ENCODE measurements at regions not wholly inside any gene's neighbourhood (a gene's known extent, or its start where the extent isn't known, plus 50 kb on each side); places are given as distances from the start of the nearest gene placed in this dataset.
"Not testable (repeated sequence)": the region's sequence is repeated elsewhere in the genome, so short reads cannot be mapped to it uniquely, and the experiment has no call there.

DNA sequence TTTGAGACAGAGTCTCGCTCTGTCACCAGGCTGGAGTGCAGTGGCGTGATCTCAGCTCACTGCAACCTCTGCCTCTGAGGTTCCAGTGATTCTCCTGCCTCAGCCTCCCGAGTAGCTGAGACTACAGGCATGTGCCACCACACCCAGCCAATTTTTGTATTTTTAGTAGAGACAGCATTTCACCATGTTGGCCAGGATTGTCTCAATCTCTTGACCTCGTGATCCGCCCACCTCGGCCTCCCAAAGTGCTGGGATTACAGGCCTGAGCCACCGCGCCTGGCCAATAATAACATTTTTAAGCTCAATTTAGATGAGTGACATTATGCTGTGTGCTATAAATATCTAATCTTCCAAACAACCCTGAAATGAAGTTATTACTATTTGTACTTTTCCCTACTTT lies 338.8 kb upstream of the VRK2 start:
- not testable (repeated sequence) for DNase-seq (ENCODE audit: low spot score)

DNA sequence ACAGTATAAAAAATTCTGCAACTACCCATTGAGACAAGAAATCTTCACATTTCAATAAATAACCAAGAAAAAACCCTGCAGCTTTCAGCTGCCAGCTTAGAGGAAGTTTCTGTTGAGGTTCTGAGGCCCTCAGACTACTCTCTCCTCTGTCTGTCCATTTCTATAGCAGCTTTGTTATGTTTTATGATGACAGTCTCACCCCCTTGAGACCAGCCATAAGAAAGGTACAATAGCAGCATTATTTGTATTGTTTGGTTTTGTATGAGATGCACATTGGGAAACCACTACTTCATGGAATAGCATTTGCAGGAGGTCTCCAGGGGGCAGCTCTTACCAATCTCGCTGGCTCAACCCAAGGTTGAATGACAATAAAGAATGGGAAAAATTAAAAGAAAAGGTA lies 334.6 kb upstream of the VRK2 start:
- DNase-seq (ENCODE audit: low spot score), result no peak

DNA sequence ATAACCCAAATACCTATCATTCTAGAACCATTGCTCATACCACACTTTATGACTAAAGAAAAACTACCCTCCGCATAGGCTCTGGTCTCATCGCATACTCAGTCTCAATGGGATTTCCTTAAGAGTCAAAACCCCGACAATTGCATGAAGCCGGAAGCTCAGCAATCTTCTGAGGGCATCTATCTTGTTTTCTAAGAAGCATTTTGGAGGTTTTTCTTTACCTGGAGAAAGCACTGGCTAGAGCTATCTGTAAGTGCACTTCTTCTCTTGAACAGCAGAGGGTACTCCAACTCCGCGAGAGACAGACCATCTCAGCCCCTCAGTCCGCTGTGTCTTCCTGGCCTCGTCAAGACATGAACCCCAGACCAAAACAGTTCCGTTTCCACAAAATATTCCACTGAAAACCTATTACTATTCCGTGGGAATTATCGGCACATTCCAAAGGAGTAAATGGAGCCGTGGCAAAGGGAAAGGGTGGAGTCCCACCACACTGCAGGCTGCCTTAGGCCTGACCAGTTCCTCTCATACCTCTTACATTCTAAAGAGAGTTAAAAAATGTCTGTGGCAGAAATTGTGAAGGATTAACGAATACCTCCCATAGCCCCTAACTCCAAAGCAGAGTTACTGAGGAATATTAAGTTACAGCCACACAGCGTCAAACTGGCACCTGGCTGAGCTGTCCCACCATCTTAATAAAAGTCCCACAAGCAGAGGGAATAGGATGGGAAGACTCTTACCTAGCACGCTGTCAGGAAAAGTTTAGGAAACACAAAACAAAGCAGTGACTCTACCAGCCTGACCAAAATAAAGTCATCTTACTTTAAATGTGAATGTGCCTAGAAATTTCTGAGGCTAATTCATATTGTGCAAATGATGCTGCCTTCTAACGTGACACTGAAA lies 325.6 kb upstream of the VRK2 start:
- DNase-seq (ENCODE audit: low spot score), result peak; percentile 64

DNA sequence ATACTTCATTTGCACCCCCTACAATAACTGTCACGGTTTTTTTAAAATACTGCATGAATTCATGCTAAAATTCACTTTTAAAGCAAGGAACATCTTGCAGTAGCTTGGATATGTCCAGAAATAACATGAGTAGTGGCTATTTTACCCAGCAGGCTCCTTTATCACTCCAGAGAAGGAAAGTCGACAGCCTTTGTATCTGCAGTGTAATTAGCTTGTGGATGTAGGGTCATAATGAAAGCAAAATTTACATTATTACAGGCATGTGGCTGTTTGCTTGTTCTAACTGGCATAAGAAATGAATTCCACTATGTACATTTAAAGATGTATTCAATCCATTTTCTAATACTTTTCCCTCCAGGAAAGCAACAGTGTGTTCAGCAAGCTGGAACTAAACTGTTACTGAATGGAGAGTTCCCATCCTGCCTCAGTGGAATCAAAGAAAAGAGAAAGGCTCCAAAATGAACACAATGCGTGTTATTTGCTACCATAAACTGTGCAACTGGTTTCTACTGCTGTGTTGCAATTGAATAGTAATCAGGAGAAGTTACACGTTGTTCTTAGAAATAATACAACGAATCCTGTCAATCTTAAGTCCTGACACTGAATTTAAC lies 321.2 kb upstream of the VRK2 start:
- no peak for DNase-seq (ENCODE audit: low spot score)

DNA sequence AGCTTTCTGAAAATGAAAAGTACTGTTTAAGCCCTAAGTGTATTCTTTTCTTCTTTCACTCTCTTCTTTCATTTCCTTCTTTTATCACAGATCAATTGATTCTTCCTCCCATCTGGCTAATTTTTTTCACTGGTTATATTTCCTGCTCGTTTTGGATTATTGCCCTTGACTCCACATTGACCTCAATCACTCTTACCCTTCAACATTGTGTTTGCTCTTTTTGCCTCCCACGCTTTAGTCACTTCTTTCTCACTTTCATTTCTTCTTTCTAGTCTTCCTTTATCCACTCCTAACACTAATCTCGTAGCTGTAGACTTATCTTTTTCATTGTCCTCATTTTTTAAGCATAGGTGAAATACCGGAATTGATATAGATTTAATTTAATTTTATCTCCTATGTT lies 320.3 kb upstream of the VRK2 start:
- DNase-seq (ENCODE audit: low spot score), result no peak

DNA sequence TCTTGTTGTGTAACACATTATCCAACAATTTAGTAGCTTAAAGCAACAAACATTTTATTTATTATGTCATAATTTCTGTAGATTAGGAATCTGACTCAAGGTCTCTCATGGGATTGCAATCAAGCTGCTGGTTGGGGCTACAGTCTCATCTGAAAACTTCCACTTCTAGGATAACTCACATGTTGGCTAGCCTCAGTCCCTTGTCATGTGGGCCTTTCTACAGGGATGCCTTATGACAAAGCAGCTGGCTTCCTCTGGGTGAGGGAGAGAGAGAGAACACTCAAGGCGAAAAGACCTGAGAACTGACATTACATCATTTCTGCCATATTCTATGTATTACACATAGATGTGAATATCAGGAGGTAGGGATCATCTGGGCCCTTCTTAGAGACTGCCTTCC lies 317.9 kb upstream of the VRK2 start:
- DNase-seq (ENCODE audit: low spot score), result no peak

DNA sequence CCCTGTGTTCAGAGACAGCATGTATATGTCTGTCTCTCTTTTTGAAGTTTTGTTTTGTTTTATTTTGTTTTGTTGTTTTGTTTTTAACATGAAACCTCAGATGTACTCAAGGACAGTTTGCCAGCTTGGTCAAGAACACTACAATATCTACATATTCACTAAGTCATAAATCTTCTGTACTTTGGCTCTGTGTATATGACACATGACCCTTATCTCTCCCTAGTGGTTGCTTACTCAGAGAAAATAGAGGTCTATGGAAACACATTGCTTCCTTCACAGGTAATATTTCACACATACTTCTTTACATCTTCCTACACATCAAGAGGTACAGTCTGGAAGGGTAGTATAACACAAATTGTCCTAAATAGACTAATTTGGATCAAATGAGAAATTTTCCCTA lies 312.6 kb upstream of the VRK2 start:
- DNase-seq (ENCODE audit: low spot score), result no peak

DNA sequence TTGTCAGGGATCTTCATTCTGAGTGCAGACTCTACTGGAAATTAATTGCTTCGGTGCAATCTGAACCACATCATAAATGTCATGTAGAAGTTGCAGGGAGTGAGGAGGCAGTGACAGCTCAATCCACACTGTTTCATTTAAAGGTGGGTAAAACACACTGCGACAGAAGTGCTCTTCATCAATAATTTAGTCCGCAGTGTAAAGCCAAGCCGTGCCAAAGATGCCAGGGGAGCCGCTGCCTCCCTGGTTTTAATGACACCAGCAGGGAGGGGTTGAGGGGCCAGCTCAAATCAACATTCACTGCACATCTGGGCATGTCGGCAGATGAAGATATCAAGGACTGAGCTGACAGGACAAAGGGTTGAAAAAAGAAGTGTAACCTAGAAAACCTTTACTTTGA lies 305.7 kb upstream of the VRK2 start:
- no peak for DNase-seq (ENCODE audit: low spot score)

DNA sequence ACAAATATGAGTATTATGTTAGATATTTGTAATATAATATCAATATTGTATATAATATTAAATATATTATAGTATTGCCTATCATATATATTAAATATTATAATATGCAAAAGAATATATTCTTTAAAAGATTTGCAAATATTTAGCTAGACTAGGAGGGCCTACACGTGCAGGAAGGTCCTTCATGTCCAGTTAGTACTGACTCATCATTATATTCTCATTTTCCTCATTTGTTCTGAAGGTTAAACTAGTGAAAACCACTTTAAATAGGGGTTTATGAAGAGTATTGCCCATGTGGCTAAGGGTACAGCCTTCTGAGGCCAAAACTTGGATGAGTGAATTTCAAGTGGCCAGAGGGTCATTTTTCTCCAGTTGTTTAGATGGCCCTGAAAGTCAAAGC lies 293.0 kb upstream of the VRK2 start:
- DNase-seq (ENCODE audit: low spot score), result no peak

DNA sequence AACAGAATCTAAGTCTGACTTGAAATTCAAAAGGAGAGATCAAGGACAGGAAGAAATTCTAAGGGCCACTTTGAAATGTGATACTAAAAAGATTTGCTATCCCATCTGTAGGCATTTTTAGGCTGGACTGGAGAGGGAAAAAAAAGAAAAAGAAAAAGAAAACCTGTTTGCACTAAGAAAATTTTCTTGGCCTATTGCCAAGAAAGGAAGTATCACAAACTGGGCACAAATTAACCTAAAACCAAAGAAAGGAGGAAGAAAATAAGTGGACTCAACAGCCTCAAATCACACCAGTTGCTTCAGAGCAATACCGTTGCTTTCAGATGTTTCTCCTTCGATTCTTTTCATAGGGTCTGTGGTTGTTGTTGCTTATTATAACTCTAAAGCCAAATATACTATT lies 287.9 kb upstream of the VRK2 start:
- no peak for DNase-seq (ENCODE audit: low spot score)

DNA sequence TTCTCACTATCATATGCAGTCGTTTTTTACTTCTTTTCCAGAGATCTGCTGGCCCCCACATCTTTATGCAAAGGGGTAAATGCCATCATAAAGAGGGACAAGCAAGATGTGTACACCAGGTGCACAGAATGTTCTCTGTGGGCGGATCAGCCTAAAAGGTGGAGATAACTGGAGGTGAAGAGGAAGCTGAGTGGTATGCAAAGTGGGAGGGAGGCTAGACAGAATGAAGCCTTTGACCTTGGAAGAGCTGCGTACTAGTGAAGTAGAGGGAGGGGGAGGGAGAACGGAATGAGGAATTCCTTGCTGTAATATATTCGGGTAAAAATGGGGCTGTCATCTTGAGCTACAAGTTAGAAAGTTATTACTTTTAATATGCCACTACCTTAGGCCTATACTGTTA lies 287.5 kb upstream of the VRK2 start:
- no peak for DNase-seq (ENCODE audit: low spot score)

DNA sequence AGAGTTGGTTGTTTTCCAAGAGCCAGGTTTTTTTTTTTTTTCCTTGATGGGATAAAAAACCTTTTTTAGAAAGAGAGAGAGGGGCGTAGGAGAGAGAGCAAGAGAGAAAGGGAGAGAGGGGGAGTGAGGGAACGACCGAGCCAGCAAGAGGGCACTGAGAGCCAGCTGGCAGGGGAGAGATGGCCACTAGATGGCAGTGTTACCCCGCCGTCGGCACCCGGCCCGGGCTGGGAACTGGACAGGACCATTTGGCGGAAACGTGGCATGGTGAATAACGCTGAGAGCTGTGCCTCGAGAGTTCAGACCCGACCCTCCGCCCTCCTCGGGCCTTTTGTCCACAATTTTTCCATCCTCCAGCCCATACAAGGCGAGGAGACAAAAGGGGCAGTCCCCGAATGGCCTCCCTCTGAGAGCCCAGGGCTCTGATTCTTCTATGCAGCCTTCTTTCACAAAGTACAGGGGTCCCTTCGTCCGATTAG lies 286.7 kb upstream of the VRK2 start:
- peak; percentile 87 for DNase-seq (ENCODE audit: low spot score)

DNA sequence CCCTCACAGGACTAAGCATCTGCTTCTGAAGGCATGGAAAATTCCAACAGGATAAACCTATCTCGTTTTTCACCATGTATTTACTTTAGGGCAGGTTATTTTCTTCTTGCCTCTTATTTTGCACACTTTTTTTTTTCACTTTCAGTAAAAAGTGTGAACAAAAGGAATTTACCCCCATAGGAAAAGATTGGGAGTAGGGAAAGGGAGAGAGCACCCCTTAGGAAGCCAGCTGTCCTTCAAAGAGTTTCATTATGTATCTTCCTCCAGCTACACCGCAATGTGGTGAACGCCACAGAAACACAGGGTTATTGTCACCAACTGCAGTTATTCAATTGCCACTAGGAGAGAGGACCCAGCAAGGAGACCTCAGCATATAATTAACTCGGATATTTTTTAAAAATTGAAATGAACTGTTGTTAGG lies 286.2 kb upstream of the VRK2 start:
- no peak for DNase-seq (ENCODE audit: low spot score)

DNA sequence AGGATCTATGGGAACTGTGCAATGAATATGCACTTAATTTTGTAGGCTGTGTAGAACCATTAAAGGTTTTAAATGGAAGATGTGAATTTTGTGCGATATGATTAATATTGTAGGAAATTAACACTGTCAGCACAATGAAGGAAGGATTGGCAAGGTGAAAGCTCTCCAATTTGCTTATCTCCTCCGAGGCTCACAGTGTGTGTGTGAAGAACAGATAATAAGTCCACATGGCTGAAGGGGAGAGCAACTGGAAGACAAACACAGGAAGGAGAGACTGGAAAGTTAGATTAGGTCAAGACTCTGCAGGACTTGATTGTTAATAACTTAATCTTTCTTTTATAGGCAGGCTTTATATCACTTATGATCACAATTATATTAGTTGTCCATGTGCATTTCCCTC lies 269.7 kb upstream of the VRK2 start:
- no peak for DNase-seq (ENCODE audit: low spot score)

DNA sequence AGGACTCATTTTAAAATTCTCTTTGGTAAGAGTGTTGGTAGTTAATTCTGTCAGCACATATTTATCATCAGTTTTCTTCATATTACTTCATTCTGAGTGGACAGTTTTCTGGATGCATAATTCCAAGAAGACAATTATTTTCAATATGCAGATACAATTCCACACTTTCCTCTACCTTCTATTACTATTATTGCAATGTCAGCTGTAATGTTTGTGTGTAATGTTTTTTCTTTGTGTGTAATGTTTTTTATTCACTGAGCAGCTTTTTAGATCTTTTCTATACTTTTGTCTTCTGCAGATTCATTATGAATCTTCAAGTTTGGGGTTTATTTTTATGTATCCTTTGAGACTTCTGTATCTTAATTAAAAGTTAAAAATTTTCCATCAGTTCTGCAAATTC lies 264.0 kb upstream of the VRK2 start:
- no peak for DNase-seq (ENCODE audit: low spot score)

DNA sequence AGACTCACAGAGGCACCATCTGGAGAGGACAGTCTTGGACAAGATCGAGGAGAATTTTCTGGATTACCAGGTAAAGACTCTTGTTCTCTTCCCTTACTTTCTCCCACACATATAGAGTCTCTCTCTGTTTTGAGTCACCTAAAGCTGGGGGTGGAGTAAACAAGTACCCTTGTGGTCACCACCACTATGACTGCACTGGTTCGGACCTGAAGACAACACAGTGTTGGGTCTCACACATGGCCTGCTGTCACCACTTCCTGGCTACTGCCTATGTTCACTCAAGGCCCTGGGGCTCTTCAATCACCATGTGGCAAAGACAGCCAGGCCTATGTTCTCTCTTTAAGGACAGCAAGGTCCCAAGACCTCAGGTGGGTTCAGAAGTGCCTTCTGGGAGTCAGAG lies 253.3 kb upstream of the VRK2 start:
- DNase-seq (ENCODE audit: low spot score), result no peak

DNA sequence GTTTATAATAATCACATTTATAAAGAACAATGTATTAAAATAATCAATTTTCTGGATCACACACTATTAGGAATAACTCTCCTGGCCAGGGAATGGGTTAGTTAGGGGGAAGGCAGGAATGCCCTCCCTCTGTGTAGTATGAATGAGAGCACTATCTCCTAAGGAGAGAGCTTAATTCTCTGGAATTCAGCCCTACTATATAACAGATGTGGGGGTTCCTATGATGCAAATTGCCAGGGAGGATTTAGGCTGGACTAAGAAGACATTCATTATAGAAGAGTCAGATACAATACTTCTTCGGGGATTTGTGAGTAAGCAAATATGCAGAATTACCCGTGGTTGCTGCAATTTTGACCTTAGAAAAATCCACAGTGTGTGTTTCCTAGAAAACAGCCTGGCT lies 250.1 kb upstream of the VRK2 start:
- peak; percentile 50 for DNase-seq (ENCODE audit: low spot score)

DNA sequence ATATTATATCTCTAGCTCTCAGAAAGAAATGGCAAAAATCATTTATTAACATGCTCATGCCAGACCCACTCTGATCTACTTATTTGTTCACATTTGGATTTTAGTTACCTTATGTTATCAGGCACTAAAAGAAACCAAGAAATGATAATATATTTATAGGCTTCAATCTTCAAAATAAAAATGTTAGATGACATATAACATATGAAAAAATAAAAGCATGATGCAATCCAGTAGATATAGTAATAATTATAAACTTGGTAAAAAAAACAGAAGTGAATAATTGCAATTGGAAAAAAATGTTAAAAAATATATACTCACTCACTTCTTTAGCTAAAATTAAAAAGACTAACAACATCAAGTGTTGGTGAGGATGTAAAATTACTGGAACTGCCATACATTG lies 248.3 kb upstream of the VRK2 start:
- no peak for DNase-seq (ENCODE audit: low spot score)

DNA sequence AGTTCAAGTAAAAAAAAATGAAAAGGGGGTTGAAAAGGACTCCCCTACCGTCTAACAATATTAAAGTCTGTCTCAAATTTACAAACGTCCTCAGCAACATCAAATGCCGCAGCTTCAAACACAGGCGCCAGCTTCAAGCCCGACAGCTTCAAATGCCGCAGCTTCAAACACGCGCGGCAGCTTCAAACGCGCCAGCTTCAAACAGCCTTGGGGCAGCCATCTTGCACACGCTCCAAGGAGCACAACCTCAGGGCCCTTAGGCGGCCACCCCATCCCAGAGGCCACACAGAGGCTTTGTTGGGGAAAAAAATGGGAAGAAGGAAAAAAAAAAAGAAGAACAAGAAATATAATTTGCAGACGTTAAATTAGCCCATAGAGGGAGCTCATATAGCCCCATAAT lies 244.4 kb upstream of the VRK2 start:
- no peak for DNase-seq (ENCODE audit: low spot score)

DNA sequence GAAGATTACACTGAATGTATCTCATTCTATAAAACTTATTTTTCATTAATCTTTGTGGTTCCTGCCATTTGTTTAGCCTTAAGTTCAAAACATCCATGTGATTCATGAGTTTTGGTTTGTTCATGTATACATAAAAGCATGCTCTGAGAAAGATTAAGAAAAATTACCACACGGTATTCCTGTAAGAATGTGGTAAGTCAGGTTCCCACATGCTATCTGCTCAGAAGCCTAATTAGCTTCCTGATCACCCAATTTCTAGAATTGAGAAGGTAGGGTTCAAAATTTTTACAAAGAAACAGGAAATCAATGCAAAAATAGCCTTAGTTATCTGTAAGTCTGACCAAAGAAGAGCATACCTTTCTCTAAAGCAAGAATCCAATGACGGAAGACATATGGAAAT lies 241.6 kb upstream of the VRK2 start:
- DNase-seq (ENCODE audit: low spot score), result no peak

DNA sequence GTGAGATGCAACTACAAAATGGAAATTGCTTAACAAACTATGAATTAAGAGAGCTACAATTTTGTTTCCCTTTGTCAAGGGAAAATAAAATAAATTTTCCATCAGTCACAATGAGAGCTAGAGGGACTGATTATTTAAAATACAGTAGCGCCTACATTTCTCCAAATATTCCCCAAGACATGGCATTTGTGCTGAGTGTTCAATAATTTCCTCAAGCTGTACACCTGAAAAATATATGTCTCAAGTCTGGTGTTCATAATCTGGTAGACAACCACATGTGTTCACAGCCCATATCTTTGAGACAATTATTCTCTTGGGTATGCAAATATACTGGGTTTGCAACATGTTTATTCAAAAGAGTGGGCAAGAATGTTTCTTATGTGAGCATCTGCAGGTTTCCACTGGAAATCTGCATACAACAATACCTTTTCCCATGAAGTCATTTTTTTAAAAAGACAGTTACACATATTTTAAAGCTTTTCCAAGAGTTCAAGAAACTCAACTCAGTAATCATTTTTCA lies 240.1 kb upstream of the VRK2 start:
- no peak for DNase-seq (ENCODE audit: low spot score)

DNA sequence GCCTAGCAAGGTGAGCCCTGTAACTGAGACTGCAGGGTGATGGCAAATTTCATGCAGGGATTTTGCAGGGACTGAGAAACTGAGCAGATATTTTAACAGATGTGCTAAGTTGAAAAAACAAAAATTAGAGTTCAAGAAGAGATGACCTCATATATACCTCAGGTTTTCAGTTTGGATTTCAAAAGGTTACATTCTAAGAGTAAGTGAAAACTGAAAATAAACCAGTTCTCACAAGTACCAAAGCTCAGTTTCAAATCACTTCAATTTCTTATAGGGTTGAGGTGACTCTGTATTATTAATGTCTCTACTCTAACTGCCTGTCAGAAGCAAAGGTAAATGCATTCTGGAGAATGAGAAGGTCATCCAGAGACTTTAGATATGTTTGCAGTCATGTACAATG lies 237.4 kb upstream of the VRK2 start:
- no peak for DNase-seq (ENCODE audit: low spot score)

DNA sequence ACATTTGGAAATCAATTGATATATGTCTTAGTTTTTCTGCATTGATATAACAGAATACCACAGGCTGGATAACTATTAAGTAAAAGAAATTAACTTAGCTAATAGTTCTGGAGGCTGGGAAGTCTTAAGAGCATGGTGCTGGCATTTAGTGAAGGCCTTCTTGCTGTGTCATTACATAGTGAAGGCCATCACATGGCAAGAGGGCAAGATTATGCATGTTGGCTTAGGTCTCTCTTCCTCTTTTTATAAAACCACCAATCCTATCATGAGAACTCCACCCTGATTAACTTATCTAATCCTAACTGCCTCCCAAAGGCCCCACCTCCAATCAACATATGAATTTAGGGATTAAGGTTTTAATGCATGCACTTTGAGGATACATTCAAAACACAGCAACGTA lies 225.5 kb upstream of the VRK2 start:
- no peak for DNase-seq (ENCODE audit: low spot score)

DNA sequence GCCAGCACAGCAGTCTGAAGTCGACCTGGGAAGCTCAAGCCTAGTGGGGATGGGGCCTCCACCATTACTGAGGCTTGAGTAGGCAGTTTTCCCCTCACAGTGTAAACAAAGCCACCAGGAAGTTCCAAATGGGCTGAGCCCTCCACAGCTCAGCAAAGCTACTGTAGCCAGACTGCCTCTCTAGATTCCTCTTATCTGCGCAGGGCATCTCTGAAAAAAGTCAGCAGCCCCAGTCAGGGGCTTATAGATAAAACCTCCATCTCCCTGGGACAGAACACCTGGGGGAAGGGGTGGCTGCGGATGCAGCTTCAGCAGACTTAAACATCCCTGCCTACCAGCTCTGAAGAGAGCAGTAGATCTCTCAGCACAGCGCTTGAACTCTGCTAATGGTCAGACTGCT lies 218.4 kb upstream of the VRK2 start:
- no peak for DNase-seq (ENCODE audit: low spot score)

All from iPS-NIHi11 (cell line).